Testis (tissue), 2 donors: ENCODE measurements at regions not wholly inside any gene's neighbourhood (a gene's known extent, or its start where the extent isn't known, plus 50 kb on each side); places are given as distances from the start of the nearest gene placed in this dataset.

Source experiments
- CTCF ChIP-seq, 3 experiments: fragments of 450-650 bp in 2 of 3; fragments of 200-600 bp in 1 of 3; sonication (generic) in 1 of 3; IDR thresholded peaks; one replicate each; pipeline ENCODE4 v1.5.1; 2016 to 2019; ENCODE audit warnings: antibody characterized with exemption in 3 of 3, mild to moderate bottlenecking in 2 of 3, moderate library complexity in 1 of 3
- POLR2A ChIP-seq: fragments of 450-650 bp; IDR thresholded peaks from one replicate; pipeline ENCODE4 v1.6.1; 2017; ENCODE audit warnings: antibody characterized with exemption, mild to moderate bottlenecking, moderate library complexity

GRCh38 chr20:60199866-60200265, 241.6 kb downstream of the CDH26 start:
- TF ChIP-seq CTCF (IDR thresholded peaks at IDR 0.05) (no peak), POLR2A (no peak)
